KBM-7 (cell line): ENCODE measurements at regions not wholly inside any gene's neighbourhood (a gene's known extent, or its start where the extent isn't known, plus 50 kb on each side); places are given as distances from the start of the nearest gene placed in this dataset.

Source experiments
- DNase-seq: peaks from one replicate; pipeline ENCODE4 v3.0.0-alpha.2; 2015
- in situ Hi-C: fragments of 300-500 bp; cut with MboI; formaldehyde crosslinking; loops from 2 replicates; pipeline ENCODE4 v1.14.3; 2020; ENCODE audit warnings: low sequenced_read_pairs, low pct_unique_long_range_greater_than_20kb, mixed read lengths

- no peak for DNase-seq
- in situ Hi-C loops: no loop called here
Observed at GRCh38 chr2:139055202-139055601, 275.0 kb upstream of the NXPH2 start.

DNA sequence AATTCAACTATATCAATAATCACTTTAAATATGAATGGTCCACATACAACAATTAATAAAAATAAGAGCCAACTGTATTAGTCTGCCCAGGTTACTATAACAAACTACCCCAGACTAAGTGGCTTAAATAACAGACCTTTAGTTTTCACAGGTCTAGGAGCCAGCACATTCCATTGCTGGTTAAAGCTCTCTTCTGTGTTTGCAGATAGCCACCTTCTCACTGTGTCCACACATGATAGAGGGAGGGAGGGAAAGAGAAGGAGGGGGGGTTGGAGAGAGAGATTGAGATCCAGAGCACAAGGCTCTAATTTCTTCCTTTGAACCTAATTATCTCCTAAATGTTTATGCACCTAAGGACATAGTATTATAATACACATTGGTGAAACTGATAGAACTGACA, 267.8 kb upstream of the NXPH2 start:
- in situ Hi-C loops: no loop called here
- DNase-seq: no peak

- no peak for DNase-seq
- in situ Hi-C loops: no loop called here
Observed at GRCh38 chr2:139045524-139045923, 265.3 kb upstream of the NXPH2 start.

- no peak for DNase-seq
- in situ Hi-C loops: no loop called here
Observed at GRCh38 chr2:139034064-139034463, 253.9 kb upstream of the NXPH2 start.

- DNase-seq: no peak
- in situ Hi-C loops: no loop called here
Observed at GRCh38 chr2:139033300-139033699, 253.1 kb upstream of the NXPH2 start.

DNA sequence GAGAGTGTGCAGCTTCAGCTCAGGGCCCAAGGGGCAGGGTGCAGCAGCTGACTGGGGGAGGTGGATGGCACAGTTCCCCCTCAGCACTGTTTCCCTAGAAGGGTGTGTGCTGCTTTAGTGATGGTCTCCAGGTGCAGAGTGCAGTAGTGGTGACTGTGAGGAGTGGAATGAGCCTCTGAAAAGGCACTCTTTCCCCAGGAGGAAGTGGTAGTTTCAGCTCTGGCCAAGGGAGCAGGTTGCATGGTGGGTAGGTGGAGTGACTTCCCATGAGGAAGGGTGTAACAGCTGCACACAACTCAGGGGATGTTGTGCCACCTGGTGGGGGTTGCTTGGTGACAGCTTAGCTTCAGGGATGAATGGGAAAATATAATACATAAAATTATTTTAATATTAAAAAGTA, 251.5 kb upstream of the NXPH2 start:
- DNase-seq: no peak
- in situ Hi-C loops: no loop called here

- DNase-seq: no peak
- in situ Hi-C loops: no loop called here
Observed at GRCh38 chr2:139020287-139020686, 240.1 kb upstream of the NXPH2 start.

DNA sequence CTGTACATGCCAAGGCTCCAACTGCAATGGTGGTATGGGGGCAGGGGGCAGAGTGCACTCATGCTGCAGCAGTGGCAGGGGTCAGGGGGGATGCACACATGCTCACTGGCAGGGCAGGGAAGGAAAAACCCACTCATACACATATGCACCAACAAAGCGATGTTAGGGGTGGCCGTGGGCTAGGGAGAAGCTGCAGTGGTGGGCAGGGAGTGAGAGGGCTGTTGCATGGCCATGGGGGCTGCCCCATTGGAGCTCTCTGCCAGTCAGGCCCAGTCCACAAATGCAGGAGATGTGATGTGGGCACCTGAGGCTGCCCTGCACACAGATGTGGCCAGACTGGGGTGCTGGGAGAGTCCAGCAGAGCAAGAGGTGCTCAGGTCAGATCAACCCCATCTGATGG, 238.1 kb upstream of the NXPH2 start:
- in situ Hi-C loops: no loop called here
- no peak for DNase-seq

GRCh38 chr2:139007130-139007529, 226.9 kb upstream of the NXPH2 start:
- no peak for DNase-seq
- in situ Hi-C loops: no loop called here

GRCh38 chr2:139000131-139000785, 220.1 kb upstream of the NXPH2 start:
- in situ Hi-C loops: no loop called here
- DNase-seq: no peak

- no peak for DNase-seq
- in situ Hi-C loops: no loop called here
Observed at GRCh38 chr2:138997856-138998517, 217.8 kb upstream of the NXPH2 start.

DNA sequence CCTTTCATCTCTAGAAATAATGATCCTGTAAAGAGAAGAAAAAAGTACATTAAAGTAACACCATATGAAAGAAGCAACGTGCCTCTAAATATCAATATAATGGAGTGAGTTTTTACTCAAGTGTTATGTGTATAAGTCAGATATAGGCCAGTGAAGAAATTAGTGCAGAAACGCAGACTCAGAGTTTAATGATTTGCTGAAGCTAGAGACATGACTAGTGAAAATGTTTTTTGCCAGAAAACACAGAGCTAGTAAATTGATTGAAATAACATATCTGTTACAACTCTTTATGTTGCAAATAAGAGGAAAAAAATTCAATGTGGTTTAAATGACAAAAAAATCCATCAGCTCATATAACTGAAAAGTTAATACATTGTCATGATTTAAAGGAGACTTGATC, 217.2 kb upstream of the NXPH2 start:
- in situ Hi-C loops: no loop called here

GRCh38 chr2:138994502-138994901, 214.3 kb upstream of the NXPH2 start:
- in situ Hi-C loops: no loop called here
- no peak for DNase-seq

More for the DNA sequence above, 217.2 kb upstream of the NXPH2 start:
- DNase-seq: no peak

- in situ Hi-C loops: no loop called here
- DNase-seq: no peak
Observed at GRCh38 chr2:138985881-138986280, 205.7 kb upstream of the NXPH2 start.

GRCh38 chr2:138979131-138979785, 199.1 kb upstream of the NXPH2 start:
- in situ Hi-C loops: no loop called here
- DNase-seq: no peak

GRCh38 chr2:138974651-138975050, 194.5 kb upstream of the NXPH2 start:
- in situ Hi-C loops: no loop called here

GRCh38 chr2:138964418-138964817, 184.2 kb upstream of the NXPH2 start:
- DNase-seq: no peak
- in situ Hi-C loops: no loop called here

More at GRCh38 chr2:138974651-138975050, 194.5 kb upstream of the NXPH2 start:
- DNase-seq: no peak

GRCh38 chr2:138962686-138963085, 182.5 kb upstream of the NXPH2 start:
- no peak for DNase-seq
- in situ Hi-C loops: no loop called here

DNA sequence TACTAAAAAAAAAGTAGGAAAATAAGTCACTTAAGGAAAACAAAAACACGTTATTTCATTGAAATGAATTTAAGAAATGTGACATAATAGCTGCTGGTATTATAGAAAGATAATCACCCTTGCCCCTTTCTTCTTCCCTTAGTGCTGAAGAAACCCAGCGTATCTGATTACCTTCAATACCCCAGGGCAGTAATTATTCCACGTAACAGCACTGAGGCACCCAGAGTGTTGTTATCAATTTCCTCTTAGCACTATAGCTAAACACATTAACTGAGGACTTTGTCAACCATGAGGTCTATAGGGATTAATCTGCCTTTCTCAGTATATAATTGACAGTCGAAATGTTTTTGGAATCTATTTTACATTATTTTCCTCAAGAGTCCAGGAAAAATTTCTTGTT, 180.0 kb upstream of the NXPH2 start:
- DNase-seq: no peak
- in situ Hi-C loops: no loop called here

DNA sequence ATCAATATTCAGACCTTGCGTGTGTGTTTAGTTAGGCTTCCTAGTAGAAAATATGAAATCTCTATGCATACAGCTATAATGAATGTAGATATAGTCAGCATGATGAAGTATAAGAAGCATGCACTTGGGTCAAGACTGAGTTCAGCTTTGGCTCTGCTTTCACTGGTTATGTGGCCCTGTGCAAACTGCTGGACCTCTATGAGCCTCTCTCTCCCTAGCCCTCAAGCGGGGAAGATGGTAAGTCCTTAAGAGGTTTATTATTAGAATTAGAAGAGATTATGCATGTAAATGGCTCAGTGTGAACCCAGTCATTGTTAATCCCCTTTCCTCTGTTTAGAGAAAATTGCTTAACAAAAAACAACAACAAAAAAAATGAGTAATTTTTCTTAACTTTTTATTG, 178.8 kb upstream of the NXPH2 start:
- in situ Hi-C loops: no loop called here
- no peak for DNase-seq

DNA sequence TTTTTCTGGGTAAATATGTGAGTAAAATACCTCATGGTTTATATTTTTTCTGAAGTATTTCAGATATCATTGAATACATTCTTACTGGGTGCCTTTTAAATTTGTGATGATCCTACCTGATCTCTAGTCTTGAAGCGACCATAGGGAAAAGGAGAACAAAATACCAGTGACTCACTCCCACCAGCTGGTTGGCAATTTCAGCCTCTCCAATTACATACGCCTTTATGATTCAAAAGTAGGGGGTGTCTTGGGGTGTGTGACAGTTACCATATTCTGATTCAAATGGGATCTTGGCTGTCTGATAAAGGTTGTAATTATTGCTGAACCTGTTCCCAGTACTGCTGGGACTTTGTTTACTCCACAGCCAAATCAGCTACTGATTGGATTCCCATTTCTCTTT, 175.9 kb upstream of the NXPH2 start:
- in situ Hi-C loops: no loop called here
- no peak for DNase-seq
